ENCODE measurements at regions not wholly inside any gene's neighbourhood (a gene's known extent, or its start where the extent isn't known, plus 50 kb on each side); places are given as distances from the start of the nearest gene placed in this dataset.

- no peak for TF ChIP-seq CTCF (IDR thresholded peaks at IDR 0.05)
- peak overlapping the region in 1 of 2 experiments; percentile 9 for H3K4me3 ChIP-seq (ENCODE audit: low read depth in 1 of 2, low read length in 1 of 2)
- H3K4me1 ChIP-seq (ENCODE audit: control insufficient read depth in 1 of 2, insufficient read depth in 1 of 2, low read depth in 1 of 2, low read length in 1 of 2): peaks cover 47 to 65% of the 10 kb centered on the region in 2 experiments
- H3K27ac ChIP-seq: peak overlapping the region; percentile 82
- no peaks in the 10 kb centered on the region for H3K27me3 ChIP-seq
- H3K36me3 ChIP-seq: no peaks in the 10 kb centered on the region
- no peaks in the 10 kb centered on the region for H3K9me3 ChIP-seq
Measured at GRCh38 chr20:50340541-50340940, 149.9 kb downstream of the CEBPB start.

GRCh38 chr20:50341050-50341449, 150.4 kb downstream of the CEBPB start:
- H3K36me3 ChIP-seq: no peaks in the 10 kb centered on the region
- peaks cover 52 to 70% of the 10 kb centered on the region in 2 experiments for H3K4me1 ChIP-seq (ENCODE audit: control insufficient read depth in 1 of 2, insufficient read depth in 1 of 2, low read depth in 1 of 2, low read length in 1 of 2)
- H3K27me3 ChIP-seq: no peaks in the 10 kb centered on the region
- TF ChIP-seq CTCF (IDR thresholded peaks at IDR 0.05): no peak
- peak overlapping the region; percentile 82 for H3K27ac ChIP-seq
- no peak overlapping the region for H3K4me3 ChIP-seq (ENCODE audit: low read depth in 1 of 2, low read length in 1 of 2)
- H3K9me3 ChIP-seq: no peaks in the 10 kb centered on the region

GRCh38 chr20:50341880-50342637, 151.4 kb downstream of the CEBPB start:
- Histone ChIP-seq H3K4me1 (ENCODE audit: control insufficient read depth in 1 of 2, insufficient read depth in 1 of 2, low read depth in 1 of 2, low read length in 1 of 2) (peaks cover 62 to 80% of the 10 kb centered on the region in 2 experiments), H3K9me3 (no peaks in the 10 kb centered on the region), H3K36me3 (no peaks in the 10 kb centered on the region), H3K4me3 (ENCODE audit: low read depth in 1 of 2, low read length in 1 of 2) (no peak overlapping the region), H3K27me3 (no peaks in the 10 kb centered on the region), H3K27ac (no peak overlapping the region)
- TF ChIP-seq CTCF (IDR thresholded peaks at IDR 0.05): no peak

- no peaks in the 10 kb centered on the region for H3K36me3 ChIP-seq
- no peaks in the 10 kb centered on the region for H3K9me3 ChIP-seq
- peaks cover 67 to 84% of the 10 kb centered on the region in 2 experiments for H3K4me1 ChIP-seq (ENCODE audit: control insufficient read depth in 1 of 2, insufficient read depth in 1 of 2, low read depth in 1 of 2, low read length in 1 of 2)
- no peak for TF ChIP-seq CTCF (IDR thresholded peaks at IDR 0.05)
- no peak overlapping the region for H3K4me3 ChIP-seq (ENCODE audit: low read depth in 1 of 2, low read length in 1 of 2)
- H3K27ac ChIP-seq: peak overlapping the region; percentile 8
- no peaks in the 10 kb centered on the region for H3K27me3 ChIP-seq
Measured at GRCh38 chr20:50342638-50343102, 152.0 kb downstream of the CEBPB start.

- H3K27ac ChIP-seq: peak overlapping the region; percentile 8
- TF ChIP-seq CTCF (IDR thresholded peaks at IDR 0.05): no peak
- no peak overlapping the region for H3K4me3 ChIP-seq (ENCODE audit: low read depth in 1 of 2, low read length in 1 of 2)
- H3K36me3 ChIP-seq: no peaks in the 10 kb centered on the region
- H3K4me1 ChIP-seq (ENCODE audit: control insufficient read depth in 1 of 2, insufficient read depth in 1 of 2, low read depth in 1 of 2, low read length in 1 of 2): peaks cover 67 to 84% of the 10 kb centered on the region in 2 experiments
- no peaks in the 10 kb centered on the region for H3K9me3 ChIP-seq
- H3K27me3 ChIP-seq: no peaks in the 10 kb centered on the region
Measured at GRCh38 chr20:50343125-50343489, 152.5 kb downstream of the CEBPB start.
